Neural cell (in vitro differentiated cells): ENCODE measurements at regions not wholly inside any gene's neighbourhood (a gene's known extent, or its start where the extent isn't known, plus 50 kb on each side); places are given as distances from the start of the nearest gene placed in this dataset.

Source experiments
- H2AFZ ChIP-seq: fragments of 200-600, 300-800 bp; sonication (generic), shearing (Covaris generic); 2 replicates; pipeline ENCODE4 v1.6.0; 2014; ENCODE audit warnings: low read depth, mild to moderate bottlenecking, antibody characterized with exemption, low read length, moderate library complexity
- H3F3A ChIP-seq: fragments of 200-600 bp; shearing (Covaris generic); 2 replicates; pipeline ENCODE4 v1.6.1; 2016; ENCODE audit warnings: mild to moderate bottlenecking, moderate library complexity, mixed read lengths, antibody characterized with exemption, low read length; ENCODE audit not compliant: insufficient read depth, poor library complexity, severe bottlenecking
- H3K27ac ChIP-seq: fragments of 200-600, 300-800 bp; sonication (generic), shearing (Covaris generic); 2 replicates; pipeline ENCODE4 v1.5.1; 2014; ENCODE audit warnings: mild to moderate bottlenecking, low read length, moderate library complexity
- H3K27me3 ChIP-seq: fragments of 300-800, 200-600 bp; sonication (generic), shearing (Covaris generic); 2 replicates; pipeline ENCODE4 v1.6.0; 2014; ENCODE audit warnings: mild to moderate bottlenecking, low read depth, low read length, moderate library complexity; ENCODE audit not compliant: insufficient read depth
- H3K36me3 ChIP-seq: fragments of 300-800, 200-600 bp; sonication (generic), shearing (Covaris generic); 2 replicates; pipeline ENCODE4 v1.5.1; 2014; ENCODE audit warnings: mild to moderate bottlenecking, antibody characterized with exemption, low read length, moderate library complexity; ENCODE audit not compliant: insufficient read depth
- H3K4me2 ChIP-seq: fragments of 300-800, 200-600 bp; sonication (generic), shearing (Covaris generic); 2 replicates; pipeline ENCODE4 v1.6.0; 2014; ENCODE audit warnings: mild to moderate bottlenecking, low read length
- H3K4me3 ChIP-seq: fragments of 300-800, 200-600 bp; sonication (generic), shearing (Covaris generic); 2 replicates; pipeline ENCODE4 v1.5.1; 2014; ENCODE audit warnings: mild to moderate bottlenecking, low read length, moderate library complexity
- H3K79me2 ChIP-seq: fragments of 200-600 bp; shearing (Covaris generic); replicated peaks from 2 replicates; pipeline ENCODE4 v1.6.0; 2014; ENCODE audit warnings: mild to moderate bottlenecking, low read length, moderate library complexity; ENCODE audit not compliant: insufficient read depth
- H3K9ac ChIP-seq: fragments of 300-800, 200-600 bp; sonication (generic), shearing (Covaris generic); 2 replicates; pipeline ENCODE4 v1.6.1; 2016; ENCODE audit warnings: mild to moderate bottlenecking, low read length, mixed read lengths
- H3K9me2 ChIP-seq: fragments of 200-600 bp; shearing (Covaris generic); 2 replicates; pipeline ENCODE4 v1.6.1; 2016; ENCODE audit warnings: mild to moderate bottlenecking, low read length, mixed read lengths; ENCODE audit not compliant: insufficient read depth
- H3K9me3 ChIP-seq: fragments of 200-600, 300-800 bp; sonication (generic), shearing (Covaris generic); 2 replicates; pipeline ENCODE4 v1.6.1; 2016; ENCODE audit warnings: mild to moderate bottlenecking, mixed run types, low read length, moderate library complexity, mixed read lengths
- H4K20me1 ChIP-seq: fragments of 200-600 bp; shearing (Covaris generic); 2 replicates; pipeline ENCODE4 v1.6.1; 2016; ENCODE audit warnings: mild to moderate bottlenecking, mixed run types; ENCODE audit not compliant: insufficient read depth
- CTCF ChIP-seq: fragments of 450-650 bp; IDR thresholded peaks from 2 replicates; pipeline ENCODE4 v1.5.1; 2014; ENCODE audit warnings: antibody characterized with exemption, mild to moderate bottlenecking, moderate library complexity; ENCODE audit not compliant: poor library complexity, severe bottlenecking
- EP300 ChIP-seq: fragments of 450-650 bp; conservative IDR thresholded peaks from 2 replicates; pipeline ENCODE4 v1.6.1; 2014; ENCODE audit warnings: antibody characterized with exemption, mild to moderate bottlenecking, moderate library complexity; ENCODE audit not compliant: poor library complexity, severe bottlenecking
- EZH2 ChIP-seq: fragments of 200-600, 300-800 bp; shearing (Covaris generic), sonication (generic); IDR thresholded peaks from 2 replicates; pipeline ENCODE4 v1.6.1; 2014; ENCODE audit warnings: antibody characterized with exemption, low read length, borderline replicate concordance, mild to moderate bottlenecking; ENCODE audit not compliant: insufficient read depth, poor library complexity, severe bottlenecking
- MXI1 ChIP-seq: fragments of 450-650 bp; conservative IDR thresholded peaks from 2 replicates; pipeline ENCODE4 v1.6.1; 2014; ENCODE audit warnings: antibody characterized with exemption, mild to moderate bottlenecking; ENCODE audit not compliant: poor library complexity, severe bottlenecking
- POLR2AphosphoS5 ChIP-seq: IDR thresholded peaks from 2 replicates; pipeline ENCODE4 v1.6.1; 2012
- RAD21 ChIP-seq: fragments of 450-650 bp; conservative IDR thresholded peaks from 2 replicates; pipeline ENCODE4 v1.6.1; 2014; ENCODE audit warnings: antibody characterized with exemption, mild to moderate bottlenecking, moderate library complexity
- REST ChIP-seq: IDR thresholded peaks from 2 replicates; pipeline ENCODE4 v1.6.1; 2012; ENCODE audit warnings: borderline replicate concordance
- SMC3 ChIP-seq: fragments of 450-650 bp; conservative IDR thresholded peaks from 2 replicates; pipeline ENCODE4 v1.6.1; 2014; ENCODE audit warnings: antibody characterized with exemption, mild to moderate bottlenecking, moderate library complexity; ENCODE audit not compliant: poor library complexity
- TAF1 ChIP-seq: IDR thresholded peaks from 2 replicates; pipeline ENCODE4 v1.6.1; 2012; ENCODE audit warnings: low read depth

GRCh38 chr1:95449516-95449915 lies 215.5 kb downstream of the RWDD3 start:
- Histone ChIP-seq H3K27me3 (no peaks in the 10 kb centered on the region), H4K20me1 (no peaks in the 10 kb centered on the region), H3F3A (no peaks in the 10 kb centered on the region), H3K9ac (no peak overlapping the region), H3K9me2 (no peaks in the 10 kb centered on the region), H2AFZ (no peak overlapping the region), H3K4me2 (no peak overlapping the region), H3K36me3 (no peaks in the 10 kb centered on the region), H3K79me2 (no peaks in the 10 kb centered on the region), H3K4me3 (no peak overlapping the region), H3K9me3 (no peaks in the 10 kb centered on the region), H3K27ac (no peak overlapping the region)
- TF ChIP-seq POLR2AphosphoS5, result no peak
- TF ChIP-seq TAF1, result no peak
- no peak for TF ChIP-seq EZH2

- Histone ChIP-seq H3F3A (no peaks in the 10 kb centered on the region), H3K9me2 (no peaks in the 10 kb centered on the region), H3K4me2 (no peak overlapping the region), H2AFZ (no peak overlapping the region), H4K20me1 (no peaks in the 10 kb centered on the region), H3K9me3 (no peaks in the 10 kb centered on the region), H3K4me3 (no peak overlapping the region), H3K36me3 (no peaks in the 10 kb centered on the region), H3K79me2 (no peaks in the 10 kb centered on the region), H3K27me3 (no peaks in the 10 kb centered on the region), H3K27ac (no peak overlapping the region), H3K9ac (no peak overlapping the region)
- TF ChIP-seq REST, result no peak
- no peak for TF ChIP-seq MXI1
- TF ChIP-seq TAF1, result no peak
- TF ChIP-seq POLR2AphosphoS5, result no peak
- TF ChIP-seq SMC3, result no peak
- no peak for TF ChIP-seq EZH2
- no peak for TF ChIP-seq CTCF
- TF ChIP-seq RAD21, result no peak
- no peak for TF ChIP-seq EP300
These were observed 217.0 kb downstream of the RWDD3 start for GRCh38 chr1:95451054-95451453.

DNA sequence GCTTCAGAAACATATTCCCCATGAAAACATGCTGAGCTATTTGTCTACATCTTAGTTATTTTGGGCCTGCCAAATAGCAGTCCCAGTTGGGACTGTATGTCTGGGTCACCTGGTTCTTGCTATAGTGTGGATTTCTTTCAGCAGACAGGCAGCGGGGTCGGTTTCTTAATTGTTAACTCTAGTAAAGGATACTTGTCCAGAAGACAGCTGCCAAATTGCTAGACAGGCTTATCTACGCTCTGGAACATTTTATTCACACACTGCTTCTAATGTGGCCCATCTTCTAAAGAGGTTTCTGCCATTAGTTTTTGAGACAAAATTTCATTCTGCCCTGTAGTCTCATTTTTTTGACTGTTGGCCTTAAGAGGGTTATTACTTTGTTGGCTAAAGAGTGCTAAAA lies 217.9 kb downstream of the RWDD3 start:
- no peak overlapping the region for H3K27ac ChIP-seq
- H3K4me3 ChIP-seq, result no peak overlapping the region

More for the DNA sequence above, 217.9 kb downstream of the RWDD3 start:
- no peaks in the 10 kb centered on the region for H3K9me3 ChIP-seq
- no peak overlapping the region for H3K4me2 ChIP-seq
- no peaks in the 10 kb centered on the region for H3K9me2 ChIP-seq
- no peaks in the 10 kb centered on the region for H3K79me2 ChIP-seq
- H4K20me1 ChIP-seq, result no peaks in the 10 kb centered on the region
- no peak overlapping the region for H2AFZ ChIP-seq
- H3K36me3 ChIP-seq, result no peaks in the 10 kb centered on the region
- H3F3A ChIP-seq, result no peaks in the 10 kb centered on the region
- no peak overlapping the region for H3K9ac ChIP-seq
- H3K27me3 ChIP-seq, result no peaks in the 10 kb centered on the region
- TF ChIP-seq REST (no peak), EZH2 (no peak), CTCF (no peak), SMC3 (no peak), RAD21 (no peak), EP300 (no peak)
